Stimulated activated CD4-positive, alpha-beta T cell treated with anti-CD3 and anti-CD28 coated beads, Interleukin-2, amount 100 ng/mL, for 4 hours (primary cell): ENCODE measurements at regions not wholly inside any gene's neighbourhood (a gene's known extent, or its start where the extent isn't known, plus 50 kb on each side); places are given as distances from the start of the nearest gene placed in this dataset.

Experiments used
- DNase-seq: peaks from one replicate; pipeline ENCODE4 v3.0.0-alpha.2; 2020; ENCODE audit warnings: low read depth

DNA sequence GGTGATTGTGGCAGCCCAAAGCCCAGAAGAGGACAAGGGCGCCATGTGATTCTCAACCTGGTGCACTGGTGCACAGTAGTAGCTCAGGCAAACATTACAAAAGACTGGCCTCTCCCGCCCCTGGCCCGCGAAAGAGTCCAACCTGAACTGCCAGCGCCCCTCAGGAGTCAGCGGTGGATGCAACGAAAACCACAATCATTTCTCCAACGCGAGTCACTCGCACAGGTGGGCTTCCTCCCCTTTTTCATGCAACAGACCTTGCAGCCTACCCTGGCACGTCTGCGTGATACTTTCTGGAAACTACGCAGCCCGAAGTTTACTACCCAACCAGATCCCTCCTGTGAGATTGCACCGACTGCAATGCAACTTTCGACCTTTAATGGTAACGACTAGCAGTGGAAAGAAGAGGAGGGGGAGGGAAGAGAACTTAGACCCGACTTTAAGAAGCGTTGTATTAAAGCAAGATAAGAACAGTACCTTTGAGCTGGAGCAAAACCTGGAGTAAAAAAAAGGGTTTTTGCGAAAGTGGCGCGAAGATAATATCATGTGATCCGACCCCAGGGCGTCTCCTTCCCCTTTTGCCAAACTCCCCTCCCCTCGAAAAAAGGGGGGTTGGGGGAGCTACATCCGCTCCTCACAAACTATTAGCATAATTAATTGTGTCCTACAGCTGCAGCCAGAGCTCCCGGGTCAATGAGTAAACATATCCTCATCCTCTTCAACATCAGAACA is 63.3 kb upstream of the CCDC160 start:
- no peak for DNase-seq

- no peak for DNase-seq
Measured at GRCh38 chrX:134174273-134174660, 62.7 kb upstream of the CCDC160 start.

- DNase-seq = no peak
Measured at GRCh38 chrX:134174859-134175258, 62.1 kb upstream of the CCDC160 start.

- DNase-seq = no peak
Measured at GRCh38 chrX:134177527-134177926, 59.5 kb upstream of the CCDC160 start.

GRCh38 chrX:134180601-134181274 is 56.2 kb upstream of the CCDC160 start:
- no peak for DNase-seq

GRCh38 chrX:134181275-134181660 is 55.7 kb upstream of the CCDC160 start:
- no peak for DNase-seq

GRCh38 chrX:134183665-134184064 is 53.3 kb upstream of the CCDC160 start:
- DNase-seq = no peak

- no peak for DNase-seq
Measured at GRCh38 chrX:134184936-134185335, 52.0 kb upstream of the CCDC160 start.

DNA sequence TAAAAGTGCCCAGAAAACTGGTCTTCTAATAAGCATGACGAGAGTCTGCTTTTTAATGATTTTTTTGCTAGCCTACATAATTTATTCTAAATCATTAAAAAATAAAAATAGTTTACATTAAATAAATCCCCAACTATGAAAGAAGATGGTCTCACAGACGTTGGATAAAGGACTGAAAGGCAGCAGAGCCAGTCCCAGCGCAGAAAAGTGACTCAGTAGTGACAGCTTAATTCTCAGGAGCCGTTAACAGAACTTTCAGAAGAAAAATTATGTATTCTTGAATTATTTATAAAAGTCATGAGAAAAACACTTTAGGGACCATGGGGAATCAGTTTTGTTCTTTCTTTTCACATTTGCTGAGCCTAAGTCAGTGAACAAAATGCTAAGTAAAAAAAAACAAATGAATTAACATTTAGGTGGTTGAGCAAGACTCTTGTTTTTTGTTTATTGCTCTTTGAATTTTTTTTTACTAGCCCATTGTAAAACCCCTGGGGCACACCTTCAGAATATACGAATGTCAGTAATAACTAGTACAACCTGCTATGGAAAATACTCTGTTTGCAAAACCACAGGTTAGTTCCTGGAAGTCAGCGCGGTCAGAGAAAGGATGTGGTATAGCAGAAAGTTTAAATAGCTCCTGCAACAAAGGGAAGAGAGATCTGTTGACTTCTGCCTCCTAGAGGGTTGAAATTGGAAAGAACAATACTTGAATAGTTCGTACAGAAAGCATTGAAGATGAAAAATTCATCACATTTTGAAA is 50.4 kb upstream of the CCDC160 start:
- peak; percentile 54 for DNase-seq
